A673 (cell line): ENCODE measurements at regions not wholly inside any gene's neighbourhood (a gene's known extent, or its start where the extent isn't known, plus 50 kb on each side); places are given as distances from the start of the nearest gene placed in this dataset.
A peak's percentile ranks its signal among the peaks of the same experiment; 100 is the strongest.

Source experiments
- BruUV-seq: library from RNA; stranded (reverse); fragments of 400-500 nt; replicated peaks from 2 replicates; lab custom pipeline; 2021; lab: Mats Ljungman, UMichigan
- CTCF ChIA-PET: fragments of 300-600 bp; sonication (Branson Sonifier 250); formaldehyde crosslinking; loops from one replicate; lab custom pipeline; 2022; ENCODE audit warnings: antibody characterized with exemption; lab: Charles Lee
- POLR2A ChIA-PET: fragments of 300-600 bp; sonication (Branson Sonifier 250); formaldehyde crosslinking; loops from one replicate; lab custom pipeline; 2022; ENCODE audit warnings: antibody characterized with exemption; ENCODE audit not compliant: low non-redundant PET; lab: Charles Lee
- DNase-seq: peaks from one replicate; pipeline ENCODE4 v3.0.0-alpha.2; 2015; ENCODE audit warnings: low spot score
- H3K27ac ChIP-seq: fragments of 200-600 bp; sonication (generic); 2 replicates; pipeline ENCODE4 v1.5.1; 2016; ENCODE audit warnings: mixed run types, low read depth, mild to moderate bottlenecking, mixed read lengths, antibody characterized with exemption, low read length; ENCODE audit not compliant: poor library complexity, severe bottlenecking
- H3K27me3 ChIP-seq: fragments of 200-600 bp; sonication (generic); replicated peaks from 2 replicates; pipeline ENCODE4 v1.6.1; 2017; ENCODE audit warnings: mixed run types, low read depth, mild to moderate bottlenecking, mixed read lengths, antibody characterized with exemption, low read length; ENCODE audit not compliant: insufficient read depth, poor library complexity
- H3K36me3 ChIP-seq: fragments of 200-600 bp; sonication (generic); 2 replicates; pipeline ENCODE4 v1.6.1; 2016; ENCODE audit warnings: mixed run types, mild to moderate bottlenecking, mixed read lengths, antibody characterized with exemption, low read length; ENCODE audit not compliant: insufficient read depth, poor library complexity, severe bottlenecking
- H3K4me1 ChIP-seq: fragments of 200-600 bp; sonication (generic); 2 replicates; pipeline ENCODE4 v1.6.1; 2017; ENCODE audit warnings: mixed run types, mild to moderate bottlenecking, mixed read lengths, antibody characterized with exemption, low read length; ENCODE audit not compliant: insufficient read depth, poor library complexity, severe bottlenecking
- H3K4me3 ChIP-seq: fragments of 200-600 bp; sonication (generic); 2 replicates; pipeline ENCODE4 v1.5.1; 2016; ENCODE audit warnings: low read depth, mixed run types, mild to moderate bottlenecking, mixed read lengths, low read length; ENCODE audit not compliant: poor library complexity, severe bottlenecking
- H3K9me3 ChIP-seq: fragments of 200-600 bp; sonication (generic); 2 replicates; pipeline ENCODE4 v1.6.1; 2016; ENCODE audit warnings: mixed run types, low read depth, mild to moderate bottlenecking, mixed read lengths, antibody characterized with exemption, low read length; ENCODE audit not compliant: poor library complexity, severe bottlenecking
- CTCF ChIP-seq: fragments of 300-800, 200-600 bp; sonication (generic); conservative IDR thresholded peaks from 2 replicates; pipeline ENCODE4 v1.5.1; 2017; ENCODE audit warnings: low read depth, mild to moderate bottlenecking, antibody characterized with exemption, low read length, moderate library complexity, mixed read lengths
- EZH2 ChIP-seq: fragments of 200-600 bp; sonication (generic); IDR thresholded peaks from 2 replicates; pipeline ENCODE4 v1.6.1; 2017; ENCODE audit warnings: borderline replicate concordance, low read depth, mild to moderate bottlenecking, mixed read lengths, antibody characterized with exemption, low read length; ENCODE audit not compliant: poor library complexity, severe bottlenecking
- intact Hi-C: fragments of 100-400 bp; cut with micrococcal nuclease; formaldehyde crosslinking; loops from one replicate; pipeline ENCODE4 v1.10.0; 2022; ENCODE audit not compliant: unreplicated experiment

GRCh38 chr15:91694831-91695210 lies 158.7 kb upstream of the SLCO3A1 start:
- intact Hi-C loops, result no loop called here
- no peak for TF ChIP-seq EZH2
- TF ChIP-seq CTCF, result no peak
- DNase-seq, result peak; percentile 46
- POLR2A ChIA-PET, result no interaction called here
- no TSS peak for BruUV-seq
- CTCF ChIA-PET, result no interaction called here
- Histone ChIP-seq H3K27me3 (no peaks in the 10 kb centered on the region), H3K4me3 (no peak overlapping the region), H3K27ac (no peak overlapping the region), H3K36me3 (no peaks in the 10 kb centered on the region), H3K9me3 (no peaks in the 10 kb centered on the region), H3K4me1 (no peaks in the 10 kb centered on the region)

GRCh38 chr15:91695799-91696198 lies 157.7 kb upstream of the SLCO3A1 start:
- POLR2A ChIA-PET, result no interaction called here
- no peaks in the 10 kb centered on the region for H3K4me1 ChIP-seq
- intact Hi-C loops, result no loop called here
- TF ChIP-seq CTCF (no peak), EZH2 (no peak)
- BruUV-seq, result no TSS peak
- H3K4me3 ChIP-seq, result no peak overlapping the region
- H3K27me3 ChIP-seq, result no peaks in the 10 kb centered on the region
- H3K36me3 ChIP-seq, result no peaks in the 10 kb centered on the region
- no peaks in the 10 kb centered on the region for H3K9me3 ChIP-seq
- CTCF ChIA-PET, result interaction anchor here (1.4 kb wide), 1 partner anchor 10 kb away, joined by 4 read pairs; no protein-coding TSS in a partner anchor
- no peak for DNase-seq
- no peak overlapping the region for H3K27ac ChIP-seq

GRCh38 chr15:91696981-91697380 lies 156.5 kb upstream of the SLCO3A1 start:
- Histone ChIP-seq H3K27ac (no peak overlapping the region), H3K36me3 (no peaks in the 10 kb centered on the region), H3K4me3 (no peak overlapping the region), H3K4me1 (no peaks in the 10 kb centered on the region), H3K9me3 (no peaks in the 10 kb centered on the region), H3K27me3 (no peaks in the 10 kb centered on the region)
- intact Hi-C loops, result no loop called here
- no peak for DNase-seq
- CTCF ChIA-PET, result interaction anchor here (1.4 kb wide), 1 partner anchor 9 kb away, joined by 4 read pairs; no protein-coding TSS in a partner anchor
- no TSS peak for BruUV-seq
- TF ChIP-seq CTCF (no peak), EZH2 (no peak)
- POLR2A ChIA-PET, result no interaction called here
